ENCODE measurements at regions not wholly inside any gene's neighbourhood (a gene's known extent, or its start where the extent isn't known, plus 50 kb on each side); places are given as distances from the start of the nearest gene placed in this dataset.

DNA sequence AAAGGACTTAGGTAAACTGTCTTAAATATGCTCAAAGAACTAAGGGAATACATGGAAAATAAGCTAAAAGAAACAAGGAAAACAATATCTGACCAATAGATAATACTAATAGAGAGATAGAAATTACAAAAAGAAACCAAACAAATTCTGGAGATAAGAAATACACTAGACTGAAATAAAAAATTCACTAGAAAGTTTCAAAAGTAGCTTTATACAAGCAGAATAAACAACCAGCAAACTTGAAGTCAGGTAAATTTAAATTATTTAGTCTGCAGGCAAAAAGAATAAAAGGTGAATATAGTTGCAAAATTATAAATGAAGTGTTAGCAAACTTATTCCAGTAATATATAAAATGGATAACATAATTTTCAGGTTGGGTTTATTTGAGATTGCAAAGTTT is 760.9 kb upstream of the INTU start:
- TF ChIP-seq, protein P1, sequence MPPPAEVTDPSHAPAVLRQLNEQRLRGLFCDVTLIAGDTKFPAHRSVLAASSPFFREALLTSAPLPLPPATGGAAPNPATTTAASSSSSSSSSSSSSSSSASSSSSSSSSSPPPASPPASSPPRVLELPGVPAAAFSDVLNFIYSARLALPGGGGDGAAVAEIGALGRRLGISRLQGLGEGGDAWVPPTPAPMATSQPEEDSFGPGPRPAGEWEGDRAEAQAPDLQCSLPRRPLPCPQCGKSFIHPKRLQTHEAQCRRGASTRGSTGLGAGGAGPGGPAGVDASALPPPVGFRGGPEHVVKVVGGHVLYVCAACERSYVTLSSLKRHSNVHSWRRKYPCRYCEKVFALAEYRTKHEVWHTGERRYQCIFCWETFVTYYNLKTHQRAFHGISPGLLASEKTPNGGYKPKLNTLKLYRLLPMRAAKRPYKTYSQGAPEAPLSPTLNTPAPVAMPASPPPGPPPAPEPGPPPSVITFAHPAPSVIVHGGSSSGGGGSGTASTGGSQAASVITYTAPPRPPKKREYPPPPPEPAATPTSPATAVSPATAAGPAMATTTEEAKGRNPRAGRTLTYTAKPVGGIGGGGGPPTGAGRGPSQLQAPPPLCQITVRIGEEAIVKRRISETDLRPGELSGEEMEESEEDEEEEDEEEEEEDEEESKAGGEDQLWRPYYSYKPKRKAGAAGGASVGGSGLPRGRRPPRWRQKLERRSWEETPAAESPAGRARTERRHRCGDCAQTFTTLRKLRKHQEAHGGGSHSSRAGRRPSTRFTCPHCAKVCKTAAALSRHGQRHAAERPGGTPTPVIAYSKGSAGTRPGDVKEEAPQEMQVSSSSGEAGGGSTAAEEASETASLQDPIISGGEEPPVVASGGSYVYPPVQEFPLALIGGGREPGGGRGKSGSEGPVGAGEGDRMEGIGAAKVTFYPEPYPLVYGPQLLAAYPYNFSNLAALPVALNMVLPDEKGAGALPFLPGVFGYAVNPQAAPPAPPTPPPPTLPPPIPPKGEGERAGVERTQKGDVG (CRISPR knock-in tag; IDR thresholded peaks at IDR 0.05; ENCODE audit: borderline replicate concordance): no peak
- TF ChIP-seq POLR2AphosphoS5 (IDR thresholded peaks at IDR 0.05; ENCODE audit: low read depth, low read length) (no peak), EZH2 (conservative IDR thresholded peaks at IDR 0.05; ENCODE audit: low read depth, low read length) (no peak), FOXP1 (IDR thresholded peaks at IDR 0.05) (no peak), FOXP1 (CRISPR knock-in tag; IDR thresholded peaks at IDR 0.05) (no peak), ATF1 (CRISPR knock-in tag; IDR thresholded peaks at IDR 0.05) (no peak)
